ENCODE measurements at regions not wholly inside any gene's neighbourhood (a gene's known extent, or its start where the extent isn't known, plus 50 kb on each side); places are given as distances from the start of the nearest gene placed in this dataset.

DNA sequence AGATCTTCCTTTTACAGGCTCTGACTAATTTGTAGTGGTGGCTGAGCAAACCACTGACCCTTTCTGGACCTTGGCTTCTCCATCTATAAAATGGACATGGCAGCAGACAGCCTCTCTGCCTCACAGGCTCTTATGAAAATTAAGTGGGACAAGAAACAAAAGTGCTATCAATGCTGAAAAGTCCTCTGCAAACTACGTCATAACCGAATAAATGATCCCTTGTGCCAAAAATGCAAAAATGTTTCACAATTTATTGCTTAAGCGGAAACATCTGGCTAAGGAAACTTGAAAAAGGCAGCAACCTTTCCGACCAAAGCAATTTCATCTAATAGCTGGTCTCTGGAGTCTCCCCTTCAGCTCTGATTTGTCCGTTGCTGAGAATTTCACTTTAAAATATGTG is 108.5 kb upstream of the PLXNC1 start:
- CTCF ChIA-PET, result interaction anchor here (0.6 to 0.7 kb wide), 2 partner anchors 44 to 60 kb away, joined by 3 to 5 read pairs; no protein-coding TSS in a partner anchor

DNA sequence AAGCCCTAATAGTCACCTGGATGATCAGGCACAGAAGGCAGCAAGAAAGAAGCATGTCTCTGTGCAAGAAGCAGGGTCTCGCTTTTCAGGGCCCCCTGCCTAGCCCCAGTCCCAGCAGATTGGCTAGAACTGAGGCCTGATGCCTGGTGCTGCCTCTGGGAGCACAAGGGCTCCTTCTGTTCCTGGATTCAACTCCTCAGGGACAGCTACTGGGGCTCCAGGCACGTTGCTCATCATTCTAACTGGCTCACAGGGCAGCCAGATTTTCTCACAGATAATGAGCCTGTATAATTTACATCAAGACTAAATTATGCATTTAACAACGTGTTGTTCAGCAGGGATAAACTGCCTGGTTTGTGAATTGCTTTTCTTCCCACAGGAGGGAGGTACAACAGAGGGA is 106.5 kb upstream of the PLXNC1 start:
- CTCF ChIA-PET, result no interaction called here
- POLR2A ChIA-PET, result no interaction called here

More for the DNA sequence above, 108.5 kb upstream of the PLXNC1 start:
- intact Hi-C loops (cut with micrococcal nuclease), result no loop called here
- no peak for TF ChIP-seq CTCF (IDR thresholded peaks at IDR 0.05; ENCODE audit: unreplicated experiment)
- BruUV-seq (replicated peaks), result no TSS peak
- POLR2A ChIA-PET, result interaction anchor here (1.1 kb wide), 1 partner anchor 9 kb away, joined by 4 read pairs; no protein-coding TSS in a partner anchor
- Mint-ChIP-seq H3K9me3 (ENCODE audit: unreplicated experiment) (no peaks in the 10 kb centered on the region), H3K4me1 (ENCODE audit: insufficient read depth, unreplicated experiment) (no peaks in the 10 kb centered on the region), H3K36me3 (ENCODE audit: insufficient read depth, unreplicated experiment) (no peaks in the 10 kb centered on the region), H3K27me3 (ENCODE audit: insufficient read depth, unreplicated experiment) (no peaks in the 10 kb centered on the region), H3K27ac (ENCODE audit: low read depth, unreplicated experiment) (no peak overlapping the region), H3K4me3 (ENCODE audit: unreplicated experiment) (no peak overlapping the region)
- DNase-seq (ENCODE audit: unreplicated experiment), result no peak

DNA sequence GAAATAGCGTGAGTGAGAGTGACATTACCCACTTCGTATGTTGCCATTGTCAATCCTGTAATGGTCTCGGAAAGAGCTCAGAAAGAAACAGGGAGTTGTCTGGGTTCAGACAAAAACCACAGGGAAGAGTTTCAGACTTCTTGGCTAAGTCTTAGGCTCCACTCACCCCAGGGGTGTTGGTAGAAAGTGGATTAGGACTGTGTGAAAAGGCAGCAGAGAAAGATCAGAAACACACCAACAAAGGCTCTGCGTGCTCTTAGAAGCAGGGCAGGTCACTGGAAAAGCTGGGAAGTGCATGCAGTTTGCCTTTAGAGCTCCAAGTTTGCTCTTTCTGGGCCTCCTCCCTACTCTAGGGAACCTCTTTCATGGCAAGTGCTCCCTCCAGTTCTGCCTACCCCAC is 106.1 kb upstream of the PLXNC1 start:
- intact Hi-C loops (cut with micrococcal nuclease), result no loop called here

More for the DNA sequence above, 106.5 kb upstream of the PLXNC1 start:
- Mint-ChIP-seq H3K27ac (ENCODE audit: low read depth, unreplicated experiment) (no peak overlapping the region), H3K36me3 (ENCODE audit: insufficient read depth, unreplicated experiment) (no peaks in the 10 kb centered on the region), H3K9me3 (ENCODE audit: unreplicated experiment) (no peaks in the 10 kb centered on the region), H3K4me3 (ENCODE audit: unreplicated experiment) (no peak overlapping the region), H3K27me3 (ENCODE audit: insufficient read depth, unreplicated experiment) (no peaks in the 10 kb centered on the region), H3K4me1 (ENCODE audit: insufficient read depth, unreplicated experiment) (peaks cover 6% of the 10 kb centered on the region)
- intact Hi-C loops (cut with micrococcal nuclease), result no loop called here
- TF ChIP-seq CTCF (IDR thresholded peaks at IDR 0.05; ENCODE audit: unreplicated experiment), result no peak
- BruUV-seq (replicated peaks), result no TSS peak
- no peak for DNase-seq (ENCODE audit: unreplicated experiment)

More for the DNA sequence above, 106.1 kb upstream of the PLXNC1 start:
- no peak for TF ChIP-seq CTCF (IDR thresholded peaks at IDR 0.05; ENCODE audit: unreplicated experiment)
- no peaks in the 10 kb centered on the region for H3K27me3 Mint-ChIP-seq (ENCODE audit: insufficient read depth, unreplicated experiment)
- CTCF ChIA-PET, result no interaction called here
- H3K36me3 Mint-ChIP-seq (ENCODE audit: insufficient read depth, unreplicated experiment), result no peaks in the 10 kb centered on the region
- POLR2A ChIA-PET, result no interaction called here
- no TSS peak for BruUV-seq (replicated peaks)
- H3K9me3 Mint-ChIP-seq (ENCODE audit: unreplicated experiment), result no peaks in the 10 kb centered on the region
- H3K4me1 Mint-ChIP-seq (ENCODE audit: insufficient read depth, unreplicated experiment), result peaks cover 10% of the 10 kb centered on the region
- H3K4me3 Mint-ChIP-seq (ENCODE audit: unreplicated experiment), result no peak overlapping the region
- H3K27ac Mint-ChIP-seq (ENCODE audit: low read depth, unreplicated experiment), result no peak overlapping the region
- no peak for DNase-seq (ENCODE audit: unreplicated experiment)

Data from MCF 10A (cell line).